SKM-1 treated with dmso at 0.1 percent for 144 hours (cell line): ENCODE measurements at regions not wholly inside any gene's neighbourhood (a gene's known extent, or its start where the extent isn't known, plus 50 kb on each side); places are given as distances from the start of the nearest gene placed in this dataset.

Experiments used
- DNase-seq: peaks from one replicate; lab custom pipeline; 2025; ENCODE audit not compliant: unreplicated experiment; lab: John Stamatoyannopoulos, UW

- no peak for DNase-seq
Observed at GRCh38 chr4:111115881-111116280, 493.0 kb upstream of the PITX2 start.

DNA sequence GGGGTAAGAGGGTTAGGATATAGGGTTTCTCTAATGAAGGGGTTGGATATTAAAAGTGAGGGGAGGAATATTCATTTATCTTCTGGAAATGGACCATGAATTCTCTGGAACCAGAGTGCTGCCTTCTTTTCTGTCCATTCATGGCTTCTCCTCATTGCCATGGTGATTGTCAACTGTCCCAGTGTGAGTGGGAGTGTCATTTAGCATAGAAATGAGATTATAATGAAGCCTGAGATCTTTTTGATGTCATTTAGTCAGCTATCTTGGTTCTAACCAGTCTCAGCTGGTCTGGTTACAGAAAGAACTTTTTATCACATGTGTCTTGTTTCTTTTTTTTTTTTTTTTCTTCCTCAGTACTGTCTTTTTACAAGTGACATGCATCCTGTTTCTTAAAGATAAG, 497.3 kb upstream of the PITX2 start:
- DNase-seq: no peak

DNA sequence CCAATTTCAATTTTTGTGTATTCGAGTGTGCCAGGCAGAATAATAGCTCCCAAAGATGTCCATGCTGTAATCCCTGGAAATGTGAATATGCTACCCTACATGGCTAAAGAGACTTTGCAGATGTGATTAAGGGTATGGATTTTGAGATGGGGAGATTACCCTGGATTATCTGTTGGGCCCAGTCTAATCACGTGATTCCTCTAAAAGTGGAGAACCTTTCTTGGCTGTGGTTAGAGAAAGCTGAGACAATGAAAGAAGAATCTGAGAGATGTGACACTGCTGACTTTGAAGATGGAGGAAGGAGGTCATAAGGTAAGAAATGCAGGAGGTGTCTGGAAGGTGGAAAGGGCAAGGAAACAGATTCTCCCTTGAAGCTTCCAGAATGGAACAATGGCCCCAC, 503.5 kb upstream of the PITX2 start:
- DNase-seq: no peak

DNA sequence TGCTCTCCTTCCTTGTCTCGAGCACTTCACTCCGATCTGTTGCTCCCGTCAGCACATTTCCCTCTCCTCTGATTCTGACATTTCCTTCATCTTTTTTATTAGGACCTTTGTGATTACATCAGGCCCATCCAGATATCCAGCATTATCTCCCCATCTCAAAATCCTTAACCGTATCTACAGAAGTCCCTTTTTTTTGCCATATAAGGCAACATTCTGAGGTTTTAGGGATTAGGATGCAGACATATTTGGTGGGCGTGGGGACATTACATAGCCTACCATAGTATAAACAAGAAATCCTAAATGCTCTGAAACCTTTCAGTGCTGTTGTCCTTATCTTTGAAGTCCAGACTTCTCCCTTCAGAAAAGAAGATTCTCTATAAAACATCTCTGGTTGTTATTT, 505.0 kb upstream of the PITX2 start:
- DNase-seq: no peak

GRCh38 chr4:111128327-111128726, 505.4 kb upstream of the PITX2 start:
- DNase-seq: no peak

DNA sequence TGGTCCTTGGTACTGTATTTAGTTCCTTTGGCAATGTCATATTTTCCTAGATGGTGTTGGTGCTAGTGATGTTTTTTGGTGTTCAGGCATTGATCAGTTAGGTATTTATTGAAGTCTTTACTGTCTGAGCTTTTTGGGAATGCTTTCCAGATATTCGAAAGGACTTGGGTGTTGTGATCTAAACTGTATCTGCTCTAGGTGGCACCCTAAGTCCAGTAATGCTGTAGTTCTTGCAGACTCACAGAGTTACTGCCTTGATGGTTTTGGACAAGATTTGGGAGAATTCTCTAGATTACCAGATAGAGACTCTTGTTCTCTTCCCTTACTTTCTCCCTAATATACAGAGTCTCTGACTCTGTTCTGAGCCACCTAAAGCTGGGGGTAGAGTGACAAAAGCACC, 513.6 kb upstream of the PITX2 start:
- no peak for DNase-seq

DNA sequence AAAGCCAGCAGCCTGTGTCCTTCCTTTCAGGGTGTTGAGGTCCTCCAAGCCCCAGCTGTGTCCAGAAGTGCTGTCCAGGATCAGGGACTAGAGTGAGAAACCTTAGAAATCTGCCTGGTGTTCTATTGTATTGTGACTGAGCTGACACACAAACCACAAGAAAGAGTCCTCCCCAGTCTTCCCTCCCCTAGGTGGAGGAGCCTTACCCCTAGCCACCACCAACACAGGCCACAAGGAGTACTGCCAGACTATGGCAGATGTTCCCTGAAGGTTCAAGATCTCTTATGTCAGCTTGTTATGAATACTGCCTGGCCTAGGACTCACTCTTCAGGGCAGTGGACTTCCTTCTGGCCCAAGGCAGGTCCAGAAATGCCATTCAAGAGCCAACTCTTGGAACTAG, 514.1 kb upstream of the PITX2 start:
- DNase-seq: no peak

GRCh38 chr4:111143510-111143909, 520.6 kb upstream of the PITX2 start:
- no peak for DNase-seq

DNA sequence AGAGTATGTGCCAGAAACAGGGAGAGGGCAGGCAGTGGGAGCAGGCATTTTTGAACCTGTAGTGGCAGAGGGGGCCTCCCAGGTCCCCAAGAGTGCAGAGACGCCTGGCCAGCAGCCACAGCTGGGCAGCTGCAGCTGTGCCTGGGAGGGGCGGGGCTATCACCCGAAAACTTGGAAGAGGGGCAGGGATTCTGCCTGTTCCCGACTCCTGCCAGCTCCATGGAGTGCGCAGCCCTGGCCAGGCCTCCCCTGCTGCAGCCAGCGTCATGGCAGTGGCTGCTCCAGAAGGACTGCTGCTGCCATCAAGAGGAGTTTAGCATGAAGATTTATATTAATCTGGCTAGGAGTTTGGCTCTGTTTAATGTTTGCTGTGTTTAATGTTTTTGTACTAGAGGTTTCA, 532.1 kb upstream of the PITX2 start:
- no peak for DNase-seq

- DNase-seq: peak; percentile 6
Observed at GRCh38 chr4:111164556-111164955, 541.7 kb upstream of the PITX2 start.

DNA sequence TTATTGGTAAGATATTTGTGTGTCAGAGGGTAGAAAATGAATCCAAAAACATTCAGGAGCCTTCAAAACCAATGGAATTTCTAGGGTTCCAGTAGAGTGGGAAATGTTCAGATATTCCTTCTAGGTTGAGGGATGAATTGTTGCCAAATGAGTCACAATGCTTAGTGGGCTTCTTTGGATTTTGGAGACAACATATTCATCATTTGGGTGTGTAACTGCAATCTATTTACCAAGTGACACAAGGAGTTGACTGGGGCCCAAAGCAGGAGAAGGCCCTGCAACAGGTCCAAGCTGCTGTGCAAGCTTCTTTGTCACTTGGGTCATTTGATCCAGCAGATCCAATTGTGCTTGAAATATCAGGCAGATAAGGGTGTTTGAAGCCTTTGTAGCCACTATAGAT, 551.5 kb upstream of the PITX2 start:
- no peak for DNase-seq

DNA sequence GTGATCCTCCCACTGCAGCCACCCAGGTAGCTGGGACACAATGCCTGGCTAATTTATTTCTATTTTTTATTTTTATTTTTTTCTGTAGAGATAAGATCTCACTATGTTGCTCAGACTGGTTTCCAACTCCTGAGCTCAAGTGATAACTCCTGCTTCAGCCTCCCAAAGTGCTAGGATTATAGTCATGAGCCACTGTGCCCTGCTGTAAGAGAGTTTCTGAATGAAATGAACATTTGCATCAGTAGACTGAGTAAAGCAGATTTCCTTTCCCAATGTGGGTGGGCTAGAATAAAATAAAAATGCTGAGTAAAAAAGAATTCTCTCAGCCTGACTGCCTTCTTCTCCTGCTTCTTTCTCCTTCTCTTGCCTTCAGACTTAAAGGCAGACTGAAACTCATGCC, 555.4 kb upstream of the PITX2 start:
- DNase-seq: no peak

GRCh38 chr4:111187108-111187507, 564.2 kb upstream of the PITX2 start:
- DNase-seq: no peak

GRCh38 chr4:111198446-111198845, 575.6 kb upstream of the PITX2 start:
- no peak for DNase-seq

GRCh38 chr4:111204797-111205196, 581.9 kb upstream of the PITX2 start:
- no peak for DNase-seq

- DNase-seq: no peak
Observed at GRCh38 chr4:111208970-111209369, 586.1 kb upstream of the PITX2 start.

GRCh38 chr4:111209706-111210105, 586.8 kb upstream of the PITX2 start:
- DNase-seq: no peak

DNA sequence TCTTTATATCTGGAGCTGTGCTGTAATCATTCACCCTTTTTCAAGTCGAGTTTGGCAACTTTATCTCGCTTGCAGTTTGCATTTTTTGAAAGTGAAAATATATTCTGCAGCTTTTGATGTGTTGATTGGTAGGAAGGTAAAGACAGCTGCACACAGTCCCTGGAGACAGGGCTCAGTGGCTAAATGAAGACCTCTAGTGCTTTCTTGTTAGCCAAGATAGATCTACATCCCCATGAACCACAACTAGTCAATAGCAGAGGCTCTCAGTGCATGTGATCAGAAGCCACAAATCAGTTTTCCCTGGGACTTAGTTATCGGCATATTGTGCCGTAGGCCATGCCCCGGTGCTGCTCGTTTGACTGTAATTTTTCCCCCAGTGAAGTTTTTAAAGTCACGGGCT, 587.7 kb upstream of the PITX2 start:
- DNase-seq: no peak

- DNase-seq: no peak
Observed at GRCh38 chr4:111213531-111213930, 590.7 kb upstream of the PITX2 start.

- no peak for DNase-seq
Observed at GRCh38 chr4:111214371-111214770, 591.5 kb upstream of the PITX2 start.

- DNase-seq: no peak
Observed at GRCh38 chr4:111215755-111216154, 592.9 kb upstream of the PITX2 start.

- DNase-seq: no peak
Observed at GRCh38 chr4:111216791-111217190, 593.9 kb upstream of the PITX2 start.

- DNase-seq: no peak
Observed at GRCh38 chr4:111221371-111221770, 598.5 kb upstream of the PITX2 start.

DNA sequence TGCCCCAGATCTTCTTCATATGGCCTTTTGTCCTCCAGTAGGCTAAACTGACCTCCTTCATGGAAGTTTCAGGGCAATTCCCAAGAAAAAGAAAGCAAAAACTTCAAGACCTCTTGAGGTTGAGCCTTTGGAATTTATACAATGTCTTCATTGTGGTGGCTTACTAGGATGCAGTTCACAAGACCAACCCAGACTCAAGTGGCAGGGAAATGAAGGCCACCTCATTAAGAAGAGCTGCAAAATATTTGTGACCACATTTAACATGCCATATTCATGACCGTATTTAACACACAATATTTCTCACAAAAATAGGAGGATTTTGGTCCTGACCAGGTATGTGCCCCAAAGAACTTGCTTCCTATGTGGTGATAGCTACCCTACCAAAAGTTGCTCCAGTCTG, 605.5 kb upstream of the PITX2 start:
- no peak for DNase-seq
